HG03439 (cell line): ENCODE measurements at regions not wholly inside any gene's neighbourhood (a gene's known extent, or its start where the extent isn't known, plus 50 kb on each side); places are given as distances from the start of the nearest gene placed in this dataset.

Experiments
- ATAC-seq: cut with Tn5 transposase; IDR thresholded peaks from one replicate; pipeline ENCODE4 v1.9.1; 2021; ENCODE audit warnings: mild to moderate bottlenecking, moderate library complexity; ENCODE audit not compliant: unreplicated experiment

- ATAC-seq, result no peak
Measured at GRCh38 chr1:69410457-69410850, 157.3 kb upstream of the LRRC7 start.

DNA sequence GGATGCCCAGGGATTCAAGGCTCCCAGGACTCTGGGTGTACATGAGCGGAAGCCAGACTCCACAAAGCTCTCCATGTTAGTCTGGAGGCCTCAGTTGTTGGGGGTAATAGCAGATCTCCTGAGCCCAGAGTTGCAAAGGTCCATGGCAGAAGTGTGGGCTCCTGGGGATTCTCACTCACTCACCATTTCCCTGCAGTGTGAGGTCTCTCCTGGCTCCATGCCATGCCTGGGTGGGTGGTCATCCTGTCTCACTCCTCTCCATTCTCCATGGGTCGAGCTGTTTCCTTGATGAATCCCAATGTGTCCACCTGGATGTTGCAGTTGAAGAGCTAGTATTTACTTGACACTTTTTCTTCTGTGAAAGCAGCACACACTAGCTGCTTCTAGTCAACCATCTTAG lies 156.8 kb upstream of the LRRC7 start:
- ATAC-seq, result no peak

DNA sequence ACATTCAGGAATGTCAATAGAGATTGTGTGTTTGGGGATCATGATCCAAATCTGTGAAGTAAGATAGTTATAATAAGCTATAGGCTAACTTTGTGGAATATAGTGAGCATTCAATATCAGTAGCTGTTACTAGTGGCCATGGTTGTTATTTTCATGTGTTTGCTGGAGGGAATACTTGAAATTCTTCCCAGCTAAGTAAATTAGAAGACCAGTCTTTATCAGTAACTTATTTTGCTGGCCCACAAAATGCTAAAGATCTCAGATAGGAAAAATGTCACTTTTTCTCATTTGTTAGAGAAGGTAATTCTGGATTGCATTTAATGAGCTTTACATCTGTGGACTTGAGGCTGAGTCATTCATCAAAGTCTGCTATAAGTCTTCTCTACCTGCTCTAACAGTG lies 156.1 kb upstream of the LRRC7 start:
- ATAC-seq, result no peak

DNA sequence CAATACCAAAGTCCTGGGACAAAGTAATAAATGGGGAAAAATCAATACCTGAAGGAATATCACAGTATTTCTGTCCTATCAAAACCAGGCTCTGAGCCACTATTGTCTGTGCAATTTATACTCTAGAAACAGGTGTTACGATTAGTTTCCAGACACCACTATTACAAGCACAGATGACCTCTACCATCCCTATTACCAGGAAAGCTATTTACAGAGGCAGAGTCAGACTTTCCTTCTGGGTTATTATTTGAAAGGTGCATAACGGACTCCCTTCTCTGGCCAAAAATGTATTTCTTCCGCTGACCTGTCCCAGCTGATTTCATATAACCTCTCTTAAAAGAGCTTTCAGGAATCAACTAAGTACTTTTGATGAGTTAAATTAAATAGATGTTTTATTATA lies 154.6 kb upstream of the LRRC7 start:
- no peak for ATAC-seq

DNA sequence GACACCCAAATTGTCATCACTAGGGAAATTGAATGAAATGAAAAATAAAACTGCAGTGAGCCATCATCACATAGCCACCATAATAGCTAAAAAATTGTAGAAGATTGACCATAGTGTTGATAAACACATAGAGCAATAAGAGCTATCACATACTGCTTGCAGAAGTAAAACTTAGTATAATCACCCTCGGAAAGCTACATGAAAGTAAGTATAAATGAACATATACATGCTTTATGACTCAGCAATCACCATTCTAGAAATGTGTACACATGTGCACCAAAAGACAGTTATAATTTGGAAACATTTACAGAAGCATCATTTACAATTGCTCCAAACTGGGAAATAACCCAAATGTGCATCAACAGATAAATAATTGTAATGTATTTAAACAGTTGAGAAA lies 153.1 kb upstream of the LRRC7 start:
- ATAC-seq, result no peak

DNA sequence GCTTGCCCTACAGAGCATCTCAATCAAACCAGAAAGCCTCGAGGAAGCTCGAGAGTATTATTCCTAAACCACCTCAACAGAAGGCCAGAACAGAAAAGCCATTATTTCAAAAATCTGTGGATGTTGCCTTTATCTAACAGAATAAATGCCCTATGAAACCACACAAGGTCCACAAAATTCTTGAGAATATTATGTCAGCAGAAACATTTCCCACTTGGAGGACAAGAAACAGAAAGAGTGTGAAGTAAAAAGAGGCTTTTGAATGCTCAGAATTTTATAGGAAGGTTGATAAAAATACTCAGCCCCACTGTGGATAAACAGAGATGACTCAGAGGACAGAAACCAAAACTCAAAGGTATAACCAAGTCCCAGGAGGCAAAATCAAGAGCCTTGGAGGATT lies 146.4 kb upstream of the LRRC7 start:
- ATAC-seq, result no peak

- no peak for ATAC-seq
Measured at GRCh38 chr1:69425871-69426270, 141.9 kb upstream of the LRRC7 start.

- ATAC-seq, result no peak
Measured at GRCh38 chr1:69426401-69426800, 141.3 kb upstream of the LRRC7 start.

GRCh38 chr1:69433073-69433472 lies 134.6 kb upstream of the LRRC7 start:
- ATAC-seq, result no peak

DNA sequence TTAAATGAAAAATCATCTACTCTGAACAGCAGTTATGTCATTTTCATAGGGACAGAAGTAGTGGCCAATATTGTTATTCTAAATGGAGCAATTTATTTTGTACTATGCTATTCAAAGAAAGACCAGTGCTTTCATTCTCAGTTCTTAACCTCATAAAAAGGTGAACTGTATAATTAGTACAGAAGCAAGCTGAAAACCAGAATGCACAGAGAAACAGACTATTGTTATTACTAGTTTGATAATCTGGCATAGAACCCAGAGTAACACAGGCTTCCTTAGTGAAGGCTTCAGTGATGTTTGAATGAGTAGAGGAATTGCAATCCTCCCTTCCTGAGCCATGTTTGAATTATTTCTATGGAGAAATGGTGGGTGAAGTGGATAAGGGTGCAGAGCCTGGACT lies 131.6 kb upstream of the LRRC7 start:
- no peak for ATAC-seq

DNA sequence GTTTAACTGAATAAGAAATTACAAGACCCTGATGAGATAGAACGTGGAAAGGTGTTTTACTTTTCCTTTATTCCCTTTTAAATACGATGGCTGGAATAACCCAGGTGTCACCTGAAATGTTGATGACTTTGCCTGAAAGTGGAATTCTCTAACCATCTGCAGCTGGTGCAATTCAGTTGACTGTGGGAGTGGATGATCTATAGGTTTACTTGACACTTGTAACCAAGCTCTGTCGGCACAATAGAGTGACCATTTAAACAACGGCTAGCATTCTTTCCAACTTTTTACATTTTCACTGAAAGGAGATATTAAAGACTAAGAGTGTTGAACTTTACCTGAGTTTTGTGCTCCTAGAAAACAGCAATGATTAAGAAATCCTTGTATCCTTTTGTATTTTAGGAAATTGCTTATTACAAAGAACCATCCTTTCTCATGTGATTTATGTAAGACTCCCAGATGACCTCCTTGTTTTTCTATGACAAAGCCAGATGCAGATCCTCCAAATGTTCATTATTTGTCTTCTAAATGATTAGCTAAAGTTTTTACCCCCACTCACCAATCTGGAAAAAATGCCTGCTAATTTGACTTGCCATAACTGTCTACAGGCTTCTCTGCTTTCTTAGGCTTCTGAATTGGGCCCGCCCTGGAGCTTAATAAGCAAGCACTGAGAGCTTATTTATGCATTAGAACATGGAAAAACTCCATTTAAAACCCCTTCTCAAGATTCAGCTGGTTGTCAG lies 129.5 kb upstream of the LRRC7 start:
- no peak for ATAC-seq

DNA sequence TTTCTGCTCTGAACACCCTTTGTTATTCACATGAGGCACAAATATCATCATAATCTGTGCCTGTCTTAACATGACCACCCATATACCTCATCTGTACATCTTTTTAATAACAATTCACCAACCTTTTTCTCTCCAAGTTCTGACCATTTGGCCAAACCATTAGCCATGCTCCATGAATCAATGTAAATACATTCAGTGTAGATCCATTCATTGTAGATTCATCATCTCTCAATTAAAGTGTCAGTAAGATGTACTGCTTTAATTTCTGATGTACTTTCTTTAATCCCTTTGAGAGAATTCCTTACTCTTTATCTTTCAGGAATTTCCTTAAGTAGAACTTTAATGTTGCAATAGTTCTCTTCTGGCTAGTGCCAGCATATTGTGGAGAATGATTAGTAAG lies 126.2 kb upstream of the LRRC7 start:
- ATAC-seq, result no peak

- no peak for ATAC-seq
Measured at GRCh38 chr1:69451196-69451595, 116.5 kb upstream of the LRRC7 start.

DNA sequence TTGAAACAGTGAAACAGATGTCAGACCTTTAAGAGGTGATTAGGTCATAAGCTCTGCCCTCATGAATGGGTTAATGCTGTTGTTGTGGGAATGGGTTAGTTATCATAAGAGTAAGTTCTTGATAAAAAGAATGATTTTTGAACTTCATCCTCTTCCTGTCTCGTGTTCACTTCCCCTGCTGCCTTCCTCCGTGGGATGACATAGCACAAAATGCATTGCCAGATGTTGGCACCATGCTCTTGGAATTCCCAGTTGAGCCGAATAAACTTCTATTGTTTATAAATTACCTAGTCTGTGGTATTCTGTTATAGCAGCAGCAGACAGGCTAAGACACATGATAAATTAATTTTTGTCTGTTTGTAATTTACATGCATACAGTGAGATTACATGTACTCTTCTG lies 112.0 kb upstream of the LRRC7 start:
- no peak for ATAC-seq

DNA sequence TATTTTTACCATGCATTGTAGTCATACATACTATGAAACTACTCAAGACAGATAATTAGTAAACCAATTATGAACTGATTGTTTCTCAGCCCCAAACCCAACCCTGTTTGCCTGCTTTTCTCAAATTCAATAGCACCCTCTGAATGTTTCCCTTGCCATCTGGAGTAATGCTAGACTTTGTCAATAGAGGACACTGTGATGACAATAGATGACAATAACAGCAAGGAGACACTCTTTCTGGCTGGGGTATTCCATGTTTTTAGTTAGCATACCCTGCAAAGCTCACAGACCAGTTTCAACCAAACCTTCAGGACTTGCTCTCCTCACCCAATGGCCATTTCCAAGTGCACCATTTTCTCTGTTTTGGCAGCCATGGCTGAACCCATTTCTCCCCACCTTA lies 108.5 kb upstream of the LRRC7 start:
- ATAC-seq, result no peak

DNA sequence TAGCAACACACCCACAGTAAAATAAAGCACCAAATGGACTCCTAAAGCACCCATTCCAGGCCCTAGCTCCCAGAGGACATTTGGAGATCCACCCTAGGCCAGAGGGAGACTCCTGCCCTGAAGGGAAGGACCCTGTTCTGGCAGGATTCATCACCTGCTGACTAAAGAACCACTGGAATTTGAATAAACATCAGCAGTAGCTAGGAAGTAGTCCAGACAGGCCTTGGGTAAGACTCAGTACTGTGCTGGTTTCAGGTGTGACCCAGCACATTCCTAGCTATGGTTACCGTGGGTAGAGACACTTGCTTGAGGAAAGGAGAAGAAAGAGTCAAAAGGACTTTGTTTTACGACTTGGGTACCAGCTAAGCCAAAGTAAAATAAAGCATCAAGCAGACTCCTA lies 92.7 kb upstream of the LRRC7 start:
- ATAC-seq, result no peak

DNA sequence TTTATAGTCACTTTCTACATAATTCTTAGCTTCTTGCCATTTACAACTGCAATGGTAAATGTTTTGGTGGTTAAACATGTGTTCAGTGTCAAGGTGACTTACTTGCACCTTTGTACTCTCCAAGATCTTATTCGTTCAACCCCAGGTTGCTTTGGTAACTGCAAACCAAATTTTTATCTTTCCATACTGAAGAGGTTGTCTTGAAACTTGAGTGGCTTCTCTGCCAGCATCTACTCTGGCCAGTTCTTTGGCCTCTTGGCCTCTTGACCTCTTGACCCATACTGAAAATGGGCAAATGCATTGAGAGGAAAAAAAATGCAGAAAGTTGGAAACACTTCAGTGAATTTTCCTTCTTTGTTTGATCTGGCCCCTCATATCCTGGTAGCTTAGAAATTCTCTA lies 88.0 kb upstream of the LRRC7 start:
- ATAC-seq, result no peak

DNA sequence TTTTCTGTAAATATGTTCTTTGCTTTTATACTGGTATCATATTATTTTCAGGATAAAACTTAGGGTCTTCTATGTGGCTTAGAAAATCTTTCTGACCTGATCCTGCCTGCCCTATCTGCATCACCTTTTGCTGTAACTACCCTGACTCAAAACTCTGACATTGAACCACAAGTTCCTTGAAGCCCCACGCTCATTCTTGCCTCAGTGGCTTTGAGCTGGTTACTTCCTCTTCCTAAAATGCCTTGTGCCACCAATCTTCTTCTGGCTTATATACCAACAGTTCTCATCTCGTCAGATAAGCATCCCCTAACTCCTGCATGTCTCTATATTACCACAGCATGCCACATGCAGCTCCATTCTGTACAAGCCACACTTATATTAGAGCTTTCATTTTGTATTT lies 84.5 kb upstream of the LRRC7 start:
- ATAC-seq, result no peak

DNA sequence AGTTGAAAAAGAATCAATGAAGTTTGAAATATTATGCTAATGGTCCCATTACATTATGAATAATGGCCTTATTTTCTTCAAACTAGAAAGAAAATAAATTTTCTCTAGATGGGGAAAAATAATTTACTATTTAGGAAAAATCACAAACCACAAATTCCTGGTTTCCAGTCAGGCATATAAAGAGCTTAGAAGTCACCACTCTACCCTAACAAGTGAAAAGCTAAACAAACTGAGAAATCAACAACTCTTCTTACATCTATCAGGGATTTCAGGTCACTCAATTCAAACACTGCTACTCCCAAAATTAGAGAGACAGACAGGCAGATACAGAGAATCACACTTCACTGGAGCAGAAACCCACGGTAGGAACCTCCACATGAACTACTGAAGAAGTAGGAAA lies 82.1 kb upstream of the LRRC7 start:
- ATAC-seq, result no peak

GRCh38 chr1:69491416-69491815 lies 76.3 kb upstream of the LRRC7 start:
- ATAC-seq, result no peak

GRCh38 chr1:69492286-69492685 lies 75.4 kb upstream of the LRRC7 start:
- ATAC-seq, result no peak

GRCh38 chr1:69494221-69494620 lies 73.5 kb upstream of the LRRC7 start:
- ATAC-seq, result no peak

- ATAC-seq, result no peak
Measured at GRCh38 chr1:69497441-69498221, 70.1 kb upstream of the LRRC7 start.
